ENCODE measurements at regions not wholly inside any gene's neighbourhood (a gene's known extent, or its start where the extent isn't known, plus 50 kb on each side); places are given as distances from the start of the nearest gene placed in this dataset.

- DNase-seq = no peak
Observed at GRCh38 chr1:230510496-230510895, 84.4 kb upstream of the PGBD5 start.

GRCh38 chr1:230509281-230509977, 83.3 kb upstream of the PGBD5 start:
- peak; percentile 79 for DNase-seq

GRCh38 chr1:230507666-230508402, 81.7 kb upstream of the PGBD5 start:
- peak; percentile 23 for DNase-seq

GRCh38 chr1:230507236-230507635, 81.1 kb upstream of the PGBD5 start:
- no peak for DNase-seq

GRCh38 chr1:230506451-230506850, 80.3 kb upstream of the PGBD5 start:
- DNase-seq = no peak

GRCh38 chr1:230504310-230504709, 78.2 kb upstream of the PGBD5 start:
- no peak for DNase-seq

GRCh38 chr1:230503726-230504125, 77.6 kb upstream of the PGBD5 start:
- DNase-seq = no peak

GRCh38 chr1:230502996-230503395, 76.9 kb upstream of the PGBD5 start:
- DNase-seq = no peak

- no peak for DNase-seq
Observed at GRCh38 chr1:230502306-230502705, 76.2 kb upstream of the PGBD5 start.

GRCh38 chr1:230501849-230502248, 75.7 kb upstream of the PGBD5 start:
- peak; percentile 49 for DNase-seq

GRCh38 chr1:230501242-230501641, 75.1 kb upstream of the PGBD5 start:
- DNase-seq = no peak

GRCh38 chr1:230500063-230500462, 73.9 kb upstream of the PGBD5 start:
- no peak for DNase-seq

GRCh38 chr1:230499496-230499895, 73.4 kb upstream of the PGBD5 start:
- no peak for DNase-seq

- no peak for DNase-seq
Observed at GRCh38 chr1:230498704-230499103, 72.6 kb upstream of the PGBD5 start.

- no peak for DNase-seq
Observed at GRCh38 chr1:230496451-230496850, 70.3 kb upstream of the PGBD5 start.

- peak; percentile 84 for DNase-seq
Observed at GRCh38 chr1:230495891-230496385, 69.8 kb upstream of the PGBD5 start.

- DNase-seq = no peak
Observed at GRCh38 chr1:230495076-230495475, 68.9 kb upstream of the PGBD5 start.

GRCh38 chr1:230494514-230494913, 68.4 kb upstream of the PGBD5 start:
- DNase-seq = no peak

- DNase-seq = no peak
Observed at GRCh38 chr1:230494026-230494425, 67.9 kb upstream of the PGBD5 start.

GRCh38 chr1:230493264-230493663, 67.1 kb upstream of the PGBD5 start:
- DNase-seq = no peak

- DNase-seq = no peak
Observed at GRCh38 chr1:230490436-230490835, 64.3 kb upstream of the PGBD5 start.

GRCh38 chr1:230487773-230488428, 61.8 kb upstream of the PGBD5 start:
- no peak for DNase-seq

GRCh38 chr1:230476622-230477003, 50.5 kb upstream of the PGBD5 start:
- no peak for DNase-seq
